WTC11 (cell line): ENCODE measurements at regions not wholly inside any gene's neighbourhood (a gene's known extent, or its start where the extent isn't known, plus 50 kb on each side); places are given as distances from the start of the nearest gene placed in this dataset.

Experiments used
- ATF2 ChIP-seq: sonication (generic); formaldehyde crosslinking; IDR thresholded peaks from 2 replicates; pipeline ENCODE4 v1.8.1; 2022; ENCODE audit warnings: low read depth, missing genetic modification reagents, borderline replicate concordance
- CREB1 ChIP-seq: sonication (generic); formaldehyde crosslinking; IDR thresholded peaks from 2 replicates; pipeline ENCODE4 v1.8.0; 2023; ENCODE audit warnings: mild to moderate bottlenecking, missing genetic modification reagents
- CREM ChIP-seq: sonication (generic); formaldehyde crosslinking; IDR thresholded peaks from 2 replicates; pipeline ENCODE4 v1.8.1; 2022; ENCODE audit warnings: mild to moderate bottlenecking, missing genetic modification reagents, moderate library complexity
- CTCF ChIP-seq: fragments of 200-600 bp; IDR thresholded peaks from 2 replicates; pipeline ENCODE4 v1.8.0; 2022; ENCODE audit warnings: antibody characterized with exemption
- FOXP4 ChIP-seq: sonication (generic); formaldehyde crosslinking; IDR thresholded peaks from 2 replicates; pipeline ENCODE4 v1.8.0; 2022; ENCODE audit warnings: mild to moderate bottlenecking, missing genetic modification reagents
- NR3C1 ChIP-seq: sonication (generic); formaldehyde crosslinking; conservative IDR thresholded peaks from 2 replicates; pipeline ENCODE4 v1.8.1; 2023; ENCODE audit warnings: low read depth, mild to moderate bottlenecking, missing genetic modification reagents
- TEAD1 ChIP-seq: sonication (generic); formaldehyde crosslinking; IDR thresholded peaks from 2 replicates; pipeline ENCODE4 v1.8.0; 2022; ENCODE audit warnings: mild to moderate bottlenecking, missing genetic modification reagents
- USF2 ChIP-seq: sonication (generic); formaldehyde crosslinking; IDR thresholded peaks from 2 replicates; pipeline ENCODE4 v1.8.1; 2023; ENCODE audit warnings: mild to moderate bottlenecking, missing genetic modification reagents, moderate library complexity
- ZNF423 ChIP-seq: fragments of 250-450 bp; sonication (Bioruptor Pico); IDR thresholded peaks from 2 replicates; pipeline ENCODE4 v2.1.2; 2022; ENCODE audit warnings: mild to moderate bottlenecking, moderate library complexity
- TF ChIP-seq, protein P1 (sequence below): sonication (generic); formaldehyde crosslinking; IDR thresholded peaks from 2 replicates; pipeline ENCODE4 v1.8.1; 2022; ENCODE audit warnings: low read depth, mild to moderate bottlenecking, moderate library complexity, missing genetic modification reagents, borderline replicate concordance
- TF ChIP-seq, protein P2 (sequence below): sonication (generic); formaldehyde crosslinking; IDR thresholded peaks from 2 replicates; pipeline ENCODE4 v1.8.0; 2022; ENCODE audit warnings: mild to moderate bottlenecking, missing genetic modification reagents
- TF ChIP-seq, protein P3 (sequence below): sonication (generic); formaldehyde crosslinking; IDR thresholded peaks from 2 replicates; pipeline ENCODE4 v1.8.1; 2022; ENCODE audit warnings: mild to moderate bottlenecking, moderate library complexity, missing genetic modification reagents

- TF ChIP-seq CTCF (no peak), CREB1 (CRISPR knock-in tag) (no peak), FOXP4 (CRISPR knock-in tag) (no peak), CREM (no peak), NR3C1 (CRISPR knock-in tag) (no peak), ATF2 (CRISPR knock-in tag) (no peak), ZNF423 (CRISPR knock-in tag) (no peak), USF2 (no peak), TEAD1 (CRISPR knock-in tag) (no peak)
- TF ChIP-seq, protein P1, sequence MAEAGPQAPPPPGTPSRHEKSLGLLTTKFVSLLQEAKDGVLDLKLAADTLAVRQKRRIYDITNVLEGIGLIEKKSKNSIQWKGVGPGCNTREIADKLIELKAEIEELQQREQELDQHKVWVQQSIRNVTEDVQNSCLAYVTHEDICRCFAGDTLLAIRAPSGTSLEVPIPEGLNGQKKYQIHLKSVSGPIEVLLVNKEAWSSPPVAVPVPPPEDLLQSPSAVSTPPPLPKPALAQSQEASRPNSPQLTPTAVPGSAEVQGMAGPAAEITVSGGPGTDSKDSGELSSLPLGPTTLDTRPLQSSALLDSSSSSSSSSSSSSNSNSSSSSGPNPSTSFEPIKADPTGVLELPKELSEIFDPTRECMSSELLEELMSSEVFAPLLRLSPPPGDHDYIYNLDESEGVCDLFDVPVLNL, result no peak
- TF ChIP-seq, protein P2, sequence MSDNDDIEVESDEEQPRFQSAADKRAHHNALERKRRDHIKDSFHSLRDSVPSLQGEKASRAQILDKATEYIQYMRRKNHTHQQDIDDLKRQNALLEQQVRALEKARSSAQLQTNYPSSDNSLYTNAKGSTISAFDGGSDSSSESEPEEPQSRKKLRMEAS (CRISPR knock-in tag), result no peak
- TF ChIP-seq, protein P3, sequence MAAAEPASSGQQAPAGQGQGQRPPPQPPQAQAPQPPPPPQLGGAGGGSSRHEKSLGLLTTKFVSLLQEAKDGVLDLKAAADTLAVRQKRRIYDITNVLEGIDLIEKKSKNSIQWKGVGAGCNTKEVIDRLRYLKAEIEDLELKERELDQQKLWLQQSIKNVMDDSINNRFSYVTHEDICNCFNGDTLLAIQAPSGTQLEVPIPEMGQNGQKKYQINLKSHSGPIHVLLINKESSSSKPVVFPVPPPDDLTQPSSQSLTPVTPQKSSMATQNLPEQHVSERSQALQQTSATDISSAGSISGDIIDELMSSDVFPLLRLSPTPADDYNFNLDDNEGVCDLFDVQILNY (CRISPR knock-in tag), result no peak
These were observed 520.1 kb upstream of the FRG1 start for GRCh38 chr4:189420572-189420971.
